Mucosa of descending colon (tissue), 3 donors: ENCODE measurements at regions not wholly inside any gene's neighbourhood (a gene's known extent, or its start where the extent isn't known, plus 50 kb on each side); places are given as distances from the start of the nearest gene placed in this dataset.

Source experiments
- ATAC-seq: fragments of 200-7000 bp; cut with Tn5 transposase; one replicate; pipeline ENCODE4 v1.9.1; 2020; ENCODE audit warnings: mild to moderate bottlenecking, moderate library complexity
- DNase-seq, 3 donors: peaks; one replicate each; pipeline ENCODE4 v3.0.0-alpha.2; 2020
- H3K36me3 ChIP-seq: fragments of 200-600 bp; one replicate; pipeline ENCODE4 v1.8.0; 2021; ENCODE audit warnings: low read depth, mild to moderate bottlenecking
- H3K4me1 ChIP-seq: fragments of 200-600 bp; one replicate; pipeline ENCODE4 v1.8.0; 2021; ENCODE audit warnings: low read depth, mild to moderate bottlenecking
- H3K4me3 ChIP-seq: fragments of 200-600 bp; one replicate; pipeline ENCODE4 v1.8.0; 2021; ENCODE audit warnings: mild to moderate bottlenecking
- H3K9me3 ChIP-seq: fragments of 200-600 bp; one replicate; pipeline ENCODE4 v1.8.0; 2021; ENCODE audit warnings: mild to moderate bottlenecking
- CTCF ChIP-seq: fragments of 200-600 bp; IDR thresholded peaks from one replicate; pipeline ENCODE4 v1.8.0; 2022; ENCODE audit warnings: antibody characterized with exemption, mild to moderate bottlenecking
- intact Hi-C, 2 donors: fragments of 100-400 bp; cut with DNase I in 1 of 2; cut with micrococcal nuclease in 1 of 2; formaldehyde crosslinking; loops; one replicate each; pipeline versions ENCODE4 v1.11.0 to v1.11.1; 2022; cut with DNase I, micrococcal nuclease
- donor health status: DM: no; HTN: no; CAD: no; lungs with moderate emphysema.
- donor health status: DM: no; HTN: no; CAD: no.
- donor health status: DM: no; HTN: yes; CAD: no.

GRCh38 chr3:64961301-64961700, 273.5 kb upstream of the ADAMTS9 start:
- no peak for TF ChIP-seq CTCF
- no peak for ATAC-seq
- H3K9me3 ChIP-seq: no peaks in the 10 kb centered on the region

GRCh38 chr3:64958199-64958843, 270.5 kb upstream of the ADAMTS9 start:
- ATAC-seq (no peak), DNase-seq (no peak)
- intact Hi-C loops: no loop called here

More at GRCh38 chr3:64961301-64961700, 273.5 kb upstream of the ADAMTS9 start:
- no peaks in the 10 kb centered on the region for H3K36me3 ChIP-seq
- no peak for DNase-seq
- intact Hi-C loops: no loop called here
- H3K4me3 ChIP-seq: no peak overlapping the region
- no peaks in the 10 kb centered on the region for H3K4me1 ChIP-seq

GRCh38 chr3:64957408-64958198, 269.8 kb upstream of the ADAMTS9 start:
- DNase-seq (no peak), ATAC-seq (no peak)
- no peaks in the 10 kb centered on the region for H3K9me3 ChIP-seq
- H3K4me1 ChIP-seq: peaks cover 6% of the 10 kb centered on the region
- TF ChIP-seq CTCF: no peak
- H3K4me3 ChIP-seq: no peak overlapping the region
- no peaks in the 10 kb centered on the region for H3K36me3 ChIP-seq
- intact Hi-C loops: no loop called here

More at GRCh38 chr3:64958199-64958843, 270.5 kb upstream of the ADAMTS9 start:
- Histone ChIP-seq H3K9me3 (no peaks in the 10 kb centered on the region), H3K4me1 (peaks cover 6% of the 10 kb centered on the region), H3K36me3 (no peaks in the 10 kb centered on the region), H3K4me3 (no peak overlapping the region)
- TF ChIP-seq CTCF: no peak

- TF ChIP-seq CTCF: no peak
- Histone ChIP-seq H3K9me3 (no peaks in the 10 kb centered on the region), H3K4me1 (peaks cover 6% of the 10 kb centered on the region), H3K4me3 (no peak overlapping the region), H3K36me3 (no peaks in the 10 kb centered on the region)
- ATAC-seq (no peak), DNase-seq (no peak)
- intact Hi-C loops: no loop called here
These were observed 269.0 kb upstream of the ADAMTS9 start for GRCh38 chr3:64956711-64957325.

- no peak for TF ChIP-seq CTCF
- H3K4me1 ChIP-seq: peaks cover 6% of the 10 kb centered on the region
- no peaks in the 10 kb centered on the region for H3K36me3 ChIP-seq
- no peaks in the 10 kb centered on the region for H3K9me3 ChIP-seq
- no peak overlapping the region for H3K4me3 ChIP-seq
- intact Hi-C loops: no loop called here
- ATAC-seq (peak; percentile 94), DNase-seq (peak in 2 of 3 donors; percentile 28 to 69)
These were observed 267.3 kb upstream of the ADAMTS9 start for GRCh38 chr3:64954995-64955636.
